ENCODE measurements at regions not wholly inside any gene's neighbourhood (a gene's known extent, or its start where the extent isn't known, plus 50 kb on each side); places are given as distances from the start of the nearest gene placed in this dataset.

DNA sequence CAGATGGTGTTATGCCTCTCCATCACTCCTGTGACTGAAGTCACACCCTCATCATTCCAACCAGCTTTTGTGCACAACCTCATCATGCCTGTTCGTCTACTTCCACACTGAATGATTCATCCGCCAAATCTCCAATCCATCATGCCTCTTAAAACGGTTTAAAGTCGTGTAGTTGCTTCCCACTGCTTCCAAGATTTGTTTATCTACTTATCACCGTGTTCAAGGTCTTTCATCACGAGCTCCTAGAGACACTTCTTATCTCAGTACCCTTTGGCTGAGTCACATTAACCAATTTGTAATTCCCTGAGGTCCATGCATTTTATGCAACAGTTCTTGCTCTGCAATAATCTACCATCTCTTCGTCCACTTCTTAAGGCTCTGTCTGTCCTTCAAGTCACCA lies 592.3 kb upstream of the ID2 start:
- no peak for TF ChIP-seq POLR2A (IDR thresholded peaks at IDR 0.05)
- TF ChIP-seq, protein P1, sequence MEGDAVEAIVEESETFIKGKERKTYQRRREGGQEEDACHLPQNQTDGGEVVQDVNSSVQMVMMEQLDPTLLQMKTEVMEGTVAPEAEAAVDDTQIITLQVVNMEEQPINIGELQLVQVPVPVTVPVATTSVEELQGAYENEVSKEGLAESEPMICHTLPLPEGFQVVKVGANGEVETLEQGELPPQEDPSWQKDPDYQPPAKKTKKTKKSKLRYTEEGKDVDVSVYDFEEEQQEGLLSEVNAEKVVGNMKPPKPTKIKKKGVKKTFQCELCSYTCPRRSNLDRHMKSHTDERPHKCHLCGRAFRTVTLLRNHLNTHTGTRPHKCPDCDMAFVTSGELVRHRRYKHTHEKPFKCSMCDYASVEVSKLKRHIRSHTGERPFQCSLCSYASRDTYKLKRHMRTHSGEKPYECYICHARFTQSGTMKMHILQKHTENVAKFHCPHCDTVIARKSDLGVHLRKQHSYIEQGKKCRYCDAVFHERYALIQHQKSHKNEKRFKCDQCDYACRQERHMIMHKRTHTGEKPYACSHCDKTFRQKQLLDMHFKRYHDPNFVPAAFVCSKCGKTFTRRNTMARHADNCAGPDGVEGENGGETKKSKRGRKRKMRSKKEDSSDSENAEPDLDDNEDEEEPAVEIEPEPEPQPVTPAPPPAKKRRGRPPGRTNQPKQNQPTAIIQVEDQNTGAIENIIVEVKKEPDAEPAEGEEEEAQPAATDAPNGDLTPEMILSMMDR (IDR thresholded peaks at IDR 0.05): no peak
- intact Hi-C loops (cut with DNase I): no loop called here
- whole genome bisulfite sequencing, 4 donors: 71 to 73% (median 72%) methylated on average over 7 of the region's 7 CpGs
- ATAC-seq: no peak
- Histone ChIP-seq H3K27me3 (peaks cover 0 to 3% (median 0%) of the 10 kb centered on the region in 9 donors), H3K36me3 (no peaks in the 10 kb centered on the region), H3K27ac (no peak overlapping the region), H3K4me1 (peaks cover 0 to 8% (median 0%) of the 10 kb centered on the region in 12 donors), H3K9me3 (no peaks in the 10 kb centered on the region), H3K4me3 (no peak overlapping the region)
- DNase-seq: no peak

DNA sequence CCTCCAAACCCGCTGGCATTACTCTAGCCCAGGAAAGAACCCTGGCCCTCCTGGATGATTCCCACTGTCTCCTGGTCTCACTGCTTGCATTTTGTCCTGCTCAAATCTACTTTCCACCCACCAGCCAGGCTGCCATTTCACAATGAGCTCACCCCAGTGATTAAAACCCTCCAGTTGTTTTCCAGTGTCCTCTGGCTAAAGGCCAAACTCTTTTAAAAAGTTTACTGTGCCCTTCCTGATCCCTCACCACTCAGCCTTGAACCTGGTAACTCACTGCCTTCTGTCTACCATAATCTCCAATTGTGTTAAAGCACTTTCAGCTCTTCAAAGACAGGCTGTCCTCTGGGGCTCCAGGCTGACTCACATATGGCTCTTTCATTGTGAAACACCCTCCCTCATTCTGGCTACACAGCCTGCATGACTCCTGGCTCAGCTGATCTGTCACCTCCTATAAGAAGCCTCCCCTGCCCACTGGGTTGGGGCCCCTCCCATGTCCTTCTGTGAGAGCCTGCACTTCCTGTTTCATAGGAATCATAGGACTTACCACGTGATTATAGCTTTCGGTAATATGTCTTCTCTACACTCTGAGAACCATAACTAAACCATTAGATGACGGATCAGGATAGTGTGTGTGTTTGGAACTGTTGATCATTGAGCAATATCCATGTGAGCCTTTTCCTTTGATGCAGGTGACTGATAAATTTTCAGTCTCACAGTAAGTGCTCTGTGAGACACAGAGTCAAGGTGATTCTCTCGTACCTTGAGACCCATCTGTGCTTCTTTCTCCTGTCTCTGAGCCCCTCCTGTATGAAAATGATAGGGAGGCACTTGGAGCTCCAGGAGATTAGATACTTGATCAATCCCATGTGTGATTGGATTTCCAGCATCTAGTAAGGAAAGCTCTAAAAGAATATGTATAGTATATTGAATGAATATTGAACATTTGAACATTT lies 590.8 kb upstream of the ID2 start:
- WGBS, 4 donors: 79 to 87% (median 85%) methylated on average over 5 of the region's 5 CpGs
- Histone ChIP-seq H3K27ac (no peak overlapping the region), H3K9me3 (no peaks in the 10 kb centered on the region), H3K36me3 (no peaks in the 10 kb centered on the region), H3K4me3 (no peak overlapping the region), H3K4me1 (peaks cover 0 to 8% (median 0%) of the 10 kb centered on the region in 12 donors), H3K27me3 (peaks cover 0 to under 1% (median 0%) of the 10 kb centered on the region in 9 donors)
- TF ChIP-seq POLR2A (IDR thresholded peaks at IDR 0.05): no peak
- TF ChIP-seq, protein P1 (IDR thresholded peaks at IDR 0.05): no peak
- peak; percentile 53 to 96 (median 78) for ATAC-seq
- DNase-seq: peak in 2 of 5 donors; percentile 55 to 78
- intact Hi-C loops (cut with DNase I): no loop called here

- intact Hi-C loops (cut with DNase I): no loop called here
- ATAC-seq (peak; percentile 26 to 92 (median 86)), DNase-seq (peak in 3 of 5 donors; percentile 20 to 58 (median 34))
- peak overlapping the region in 3 of 12 donors; percentile 14 to 34 (median 29) for H3K27ac ChIP-seq
- TF ChIP-seq POLR2A (IDR thresholded peaks at IDR 0.05): no peak
- TF ChIP-seq, protein P1 (IDR thresholded peaks at IDR 0.05): no peak
- H3K27me3 ChIP-seq: no peaks in the 10 kb centered on the region
- H3K4me3 ChIP-seq: no peak overlapping the region
- H3K9me3 ChIP-seq: no peaks in the 10 kb centered on the region
- no peaks in the 10 kb centered on the region for H3K36me3 ChIP-seq
- H3K4me1 ChIP-seq: peaks cover 0 to 8% (median 0%) of the 10 kb centered on the region in 12 donors
- 79 to 82% (median 80%) methylated on average over 16 to 18 of the region's 18 CpGs for WGBS, 4 donors
These were observed 587.3 kb upstream of the ID2 start for GRCh38 chr2:8094526-8094925.

DNA sequence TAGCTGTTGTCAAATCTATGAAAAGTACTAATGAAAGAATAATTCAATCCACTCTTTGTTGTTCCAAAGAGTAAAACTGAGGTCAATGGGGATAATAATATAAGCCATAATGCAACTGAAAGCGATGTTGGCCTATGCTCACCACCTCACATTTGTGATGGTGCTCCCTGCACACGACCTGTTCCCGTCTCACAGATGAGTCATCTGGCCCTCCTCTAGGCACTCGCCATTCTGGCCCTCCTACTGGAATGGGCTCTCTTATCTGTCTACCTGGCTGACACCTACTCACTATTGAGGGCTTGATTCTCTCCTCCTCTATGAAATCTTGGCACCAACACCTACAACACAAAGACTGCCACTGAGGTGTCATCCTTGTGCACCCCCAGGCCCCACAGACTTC lies 585.9 kb upstream of the ID2 start:
- Histone ChIP-seq H3K4me1 (peaks cover 0 to 2% (median 0%) of the 10 kb centered on the region in 12 donors), H3K4me3 (no peak overlapping the region), H3K27me3 (no peaks in the 10 kb centered on the region), H3K9me3 (no peaks in the 10 kb centered on the region), H3K36me3 (no peaks in the 10 kb centered on the region), H3K27ac (no peak overlapping the region)
- 90 to 98% (median 94%) methylated on average over 4 of the region's 4 CpGs for WGBS, 4 donors
- intact Hi-C loops (cut with DNase I): no loop called here
- ATAC-seq (no peak), DNase-seq (no peak)
- TF ChIP-seq POLR2A (IDR thresholded peaks at IDR 0.05): no peak
- TF ChIP-seq, protein P1 (IDR thresholded peaks at IDR 0.05): no peak

Measured in heart left ventricle (tissue), 16 donors.